Muscle layer of colon (tissue), 2 donors: ENCODE measurements at regions not wholly inside any gene's neighbourhood (a gene's known extent, or its start where the extent isn't known, plus 50 kb on each side); places are given as distances from the start of the nearest gene placed in this dataset.
A peak's percentile ranks its signal among the peaks of the same experiment; 100 is the strongest.

Source experiments
- H3K27ac ChIP-seq: one replicate; pipeline ENCODE4 v1.7.0; 2013; ENCODE audit warnings: low read depth, mild to moderate bottlenecking, low read length, moderate library complexity
- H3K27me3 ChIP-seq, 2 donors: one replicate each; pipeline ENCODE4 v1.7.0; 2013; ENCODE audit warnings: low read length in 2 of 2, mild to moderate bottlenecking in 2 of 2; ENCODE audit not compliant: insufficient read depth in 2 of 2, control insufficient read depth in 1 of 2
- H3K36me3 ChIP-seq: one replicate; pipeline ENCODE4 v1.7.0; 2013; ENCODE audit warnings: mild to moderate bottlenecking, low read length; ENCODE audit not compliant: insufficient read depth
- H3K4me1 ChIP-seq: one replicate; pipeline ENCODE4 v1.7.0; 2013; ENCODE audit warnings: mild to moderate bottlenecking, low read length; ENCODE audit not compliant: insufficient read depth
- H3K4me3 ChIP-seq, 2 donors: one replicate each; pipeline ENCODE4 v1.7.0; 2013; ENCODE audit warnings: low read length in 2 of 2, low read depth in 1 of 2, mild to moderate bottlenecking in 1 of 2, moderate library complexity in 1 of 2
- H3K9ac ChIP-seq: one replicate; pipeline ENCODE4 v1.7.0; 2013; ENCODE audit warnings: low read length
- H3K9me3 ChIP-seq: one replicate; pipeline ENCODE4 v1.7.0; 2013; ENCODE audit warnings: mild to moderate bottlenecking, low read length
- donor health status: abdominal sarcoma.
- donor health status: Adenocarcinoma of cecum.

- H3K27ac ChIP-seq: no peak overlapping the region
- no peak overlapping the region for H3K9ac ChIP-seq
- H3K27me3 ChIP-seq: no peaks in the 10 kb centered on the region
- H3K9me3 ChIP-seq: no peaks in the 10 kb centered on the region
- H3K36me3 ChIP-seq: no peaks in the 10 kb centered on the region
- H3K4me1 ChIP-seq: no peaks in the 10 kb centered on the region
- no peak overlapping the region for H3K4me3 ChIP-seq
Observed at GRCh38 chr16:72362476-72362875, 190.5 kb upstream of the PMFBP1 start.

DNA sequence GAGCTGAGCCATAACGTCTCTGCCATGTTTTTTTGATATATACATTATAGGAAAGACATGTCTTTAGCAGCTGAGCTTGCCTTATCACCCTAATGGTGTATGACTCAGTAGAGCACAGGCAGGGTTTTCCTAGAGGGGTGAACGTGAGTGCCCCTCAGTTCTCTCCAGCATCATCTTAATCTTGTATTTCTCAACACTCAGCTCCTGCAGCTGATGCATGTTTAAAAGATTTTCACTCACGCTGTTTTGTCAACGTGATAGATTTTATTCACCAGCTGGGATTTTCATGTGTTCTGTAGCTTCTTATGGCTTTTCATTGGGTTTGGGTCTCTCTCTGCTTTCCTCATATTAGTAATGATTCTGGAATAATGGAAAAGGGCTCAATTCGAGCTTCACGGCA, 186.0 kb upstream of the PMFBP1 start:
- Histone ChIP-seq H3K9ac (no peak overlapping the region), H3K27ac (no peak overlapping the region), H3K9me3 (no peaks in the 10 kb centered on the region), H3K4me3 (no peak overlapping the region), H3K27me3 (no peaks in the 10 kb centered on the region), H3K36me3 (no peaks in the 10 kb centered on the region), H3K4me1 (no peaks in the 10 kb centered on the region)

DNA sequence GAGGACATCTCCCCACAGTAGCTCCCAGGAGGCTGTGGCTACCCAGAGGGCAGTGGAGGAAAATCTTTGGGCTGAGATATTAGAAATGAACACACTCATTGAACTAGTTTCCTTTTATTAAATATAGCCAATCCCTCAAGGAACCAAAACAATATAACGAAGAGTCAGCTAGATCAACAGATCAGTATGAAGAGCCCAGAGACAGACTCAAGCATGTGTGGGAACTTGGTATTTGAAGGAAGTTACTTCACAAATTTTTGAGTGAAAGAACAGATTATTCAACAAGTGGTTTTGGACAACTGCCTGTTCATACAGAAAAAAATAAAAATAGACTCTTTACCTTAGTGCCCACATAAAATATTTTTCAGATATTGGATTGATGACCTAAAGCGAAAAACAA, 183.6 kb upstream of the PMFBP1 start:
- H3K9ac ChIP-seq: no peak overlapping the region
- no peak overlapping the region for H3K4me3 ChIP-seq
- no peaks in the 10 kb centered on the region for H3K9me3 ChIP-seq
- H3K27ac ChIP-seq: no peak overlapping the region
- H3K36me3 ChIP-seq: no peaks in the 10 kb centered on the region
- no peaks in the 10 kb centered on the region for H3K4me1 ChIP-seq
- H3K27me3 ChIP-seq: no peaks in the 10 kb centered on the region

DNA sequence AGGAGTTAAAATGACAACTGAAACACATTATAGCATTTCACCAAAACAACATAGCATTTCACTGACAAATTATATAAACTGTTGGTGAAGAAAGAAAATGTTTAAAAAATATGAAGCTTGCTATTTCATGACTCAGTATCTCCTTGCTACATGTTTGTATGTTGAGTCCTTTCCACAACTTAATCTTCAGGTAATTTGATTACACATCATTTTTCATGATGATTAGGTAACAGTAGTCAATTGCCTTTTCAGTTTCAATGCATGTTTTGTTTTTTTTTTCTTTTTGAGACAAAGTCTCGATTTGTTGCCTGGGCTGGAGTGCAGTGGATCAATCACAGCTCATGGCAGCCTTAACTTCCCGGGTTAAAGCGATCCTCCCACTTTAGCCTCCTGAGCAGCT, 177.8 kb upstream of the PMFBP1 start:
- H3K4me3 ChIP-seq: no peak overlapping the region
- no peaks in the 10 kb centered on the region for H3K27me3 ChIP-seq
- no peaks in the 10 kb centered on the region for H3K9me3 ChIP-seq
- H3K4me1 ChIP-seq: no peaks in the 10 kb centered on the region
- no peaks in the 10 kb centered on the region for H3K36me3 ChIP-seq
- H3K27ac ChIP-seq: no peak overlapping the region
- no peak overlapping the region for H3K9ac ChIP-seq

DNA sequence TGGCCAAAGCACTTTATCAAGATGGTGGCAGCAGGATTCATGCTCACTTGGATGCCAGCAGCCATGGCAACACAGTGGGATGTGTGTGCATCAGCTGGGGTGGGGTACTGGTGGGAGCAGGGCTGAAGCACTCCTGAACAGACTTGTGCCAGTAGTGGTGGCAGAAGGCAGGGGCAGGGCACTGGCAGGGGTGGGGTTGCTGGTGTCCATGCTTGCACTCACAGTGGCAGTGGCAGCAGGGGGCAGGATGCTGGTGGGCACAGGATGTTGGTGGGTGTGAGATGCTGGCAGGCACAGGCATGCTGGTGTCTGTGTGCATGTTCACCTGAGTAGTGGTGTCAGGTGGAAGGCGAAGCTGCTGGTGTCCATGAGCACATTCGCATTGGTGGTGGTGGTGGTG, 161.0 kb upstream of the PMFBP1 start:
- Histone ChIP-seq H3K4me1 (no peaks in the 10 kb centered on the region), H3K9me3 (no peaks in the 10 kb centered on the region), H3K27ac (no peak overlapping the region), H3K27me3 (no peaks in the 10 kb centered on the region), H3K9ac (no peak overlapping the region), H3K4me3 (no peak overlapping the region), H3K36me3 (no peaks in the 10 kb centered on the region)

- no peak overlapping the region for H3K9ac ChIP-seq
- no peaks in the 10 kb centered on the region for H3K9me3 ChIP-seq
- H3K4me3 ChIP-seq: no peak overlapping the region
- H3K27ac ChIP-seq: no peak overlapping the region
- H3K36me3 ChIP-seq: no peaks in the 10 kb centered on the region
- no peaks in the 10 kb centered on the region for H3K27me3 ChIP-seq
- H3K4me1 ChIP-seq: no peaks in the 10 kb centered on the region
Observed at GRCh38 chr16:72324578-72324977, 152.6 kb upstream of the PMFBP1 start.

DNA sequence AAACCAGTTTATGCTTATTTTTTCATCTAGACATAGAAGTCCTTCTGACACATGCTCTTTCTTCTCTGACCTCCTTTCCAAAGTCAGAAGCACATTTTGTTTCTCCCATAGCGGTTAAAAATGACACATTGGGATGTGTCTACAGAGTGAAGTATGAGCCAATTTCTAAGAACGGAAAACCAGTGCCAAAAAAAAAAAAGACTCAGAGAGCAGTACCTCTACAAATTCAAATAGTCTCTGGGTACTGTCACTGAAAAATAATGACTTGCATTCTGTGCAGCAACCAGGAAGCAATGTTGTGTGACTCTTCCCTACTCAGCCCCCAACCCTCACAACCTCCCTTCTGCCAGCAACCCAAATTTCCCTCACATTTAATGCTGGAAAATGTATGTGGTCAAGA, 145.5 kb upstream of the PMFBP1 start:
- H3K9ac ChIP-seq: no peak overlapping the region
- peak overlapping the region; percentile 21 for H3K27ac ChIP-seq
- H3K27me3 ChIP-seq: no peaks in the 10 kb centered on the region
- no peaks in the 10 kb centered on the region for H3K9me3 ChIP-seq
- no peaks in the 10 kb centered on the region for H3K36me3 ChIP-seq
- no peak overlapping the region for H3K4me3 ChIP-seq
- H3K4me1 ChIP-seq: no peaks in the 10 kb centered on the region

GRCh38 chr16:72313903-72314302, 141.9 kb upstream of the PMFBP1 start:
- H3K4me1 ChIP-seq: no peaks in the 10 kb centered on the region
- H3K9me3 ChIP-seq: no peaks in the 10 kb centered on the region
- no peak overlapping the region for H3K27ac ChIP-seq
- H3K4me3 ChIP-seq: no peak overlapping the region
- H3K36me3 ChIP-seq: no peaks in the 10 kb centered on the region
- H3K9ac ChIP-seq: no peak overlapping the region
- no peaks in the 10 kb centered on the region for H3K27me3 ChIP-seq

GRCh38 chr16:72312828-72313227, 140.9 kb upstream of the PMFBP1 start:
- no peaks in the 10 kb centered on the region for H3K36me3 ChIP-seq
- H3K27me3 ChIP-seq: no peaks in the 10 kb centered on the region
- H3K4me3 ChIP-seq: no peak overlapping the region
- no peak overlapping the region for H3K27ac ChIP-seq
- H3K9me3 ChIP-seq: no peaks in the 10 kb centered on the region
- H3K9ac ChIP-seq: no peak overlapping the region
- no peaks in the 10 kb centered on the region for H3K4me1 ChIP-seq

GRCh38 chr16:72311426-72311825, 139.5 kb upstream of the PMFBP1 start:
- no peak overlapping the region for H3K9ac ChIP-seq
- H3K27me3 ChIP-seq: no peaks in the 10 kb centered on the region
- no peaks in the 10 kb centered on the region for H3K9me3 ChIP-seq
- no peak overlapping the region for H3K27ac ChIP-seq
- no peaks in the 10 kb centered on the region for H3K4me1 ChIP-seq
- no peak overlapping the region for H3K4me3 ChIP-seq
- H3K36me3 ChIP-seq: no peaks in the 10 kb centered on the region

DNA sequence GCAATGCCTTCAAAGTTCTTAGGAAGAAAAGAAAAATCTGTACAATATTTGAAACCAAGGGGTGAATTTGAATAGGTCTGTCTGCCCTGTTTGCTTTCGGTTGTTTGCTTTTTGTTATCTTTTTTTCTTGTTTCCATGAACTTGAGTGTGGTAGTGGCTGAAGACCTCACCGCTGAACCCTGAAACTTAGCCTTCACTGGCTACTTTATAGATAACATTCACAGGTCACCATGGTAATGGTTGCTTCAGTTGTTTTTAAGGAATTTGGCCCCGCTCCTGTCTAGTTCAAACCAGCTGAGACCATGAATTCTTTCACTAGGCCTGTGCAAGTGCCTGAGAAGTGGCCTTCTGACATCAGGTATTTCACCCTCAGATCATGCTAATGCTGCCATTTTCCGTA, 137.0 kb upstream of the PMFBP1 start:
- Histone ChIP-seq H3K9me3 (no peaks in the 10 kb centered on the region), H3K27ac (no peak overlapping the region), H3K36me3 (no peaks in the 10 kb centered on the region), H3K4me3 (no peak overlapping the region), H3K4me1 (no peaks in the 10 kb centered on the region), H3K27me3 (no peaks in the 10 kb centered on the region), H3K9ac (no peak overlapping the region)

DNA sequence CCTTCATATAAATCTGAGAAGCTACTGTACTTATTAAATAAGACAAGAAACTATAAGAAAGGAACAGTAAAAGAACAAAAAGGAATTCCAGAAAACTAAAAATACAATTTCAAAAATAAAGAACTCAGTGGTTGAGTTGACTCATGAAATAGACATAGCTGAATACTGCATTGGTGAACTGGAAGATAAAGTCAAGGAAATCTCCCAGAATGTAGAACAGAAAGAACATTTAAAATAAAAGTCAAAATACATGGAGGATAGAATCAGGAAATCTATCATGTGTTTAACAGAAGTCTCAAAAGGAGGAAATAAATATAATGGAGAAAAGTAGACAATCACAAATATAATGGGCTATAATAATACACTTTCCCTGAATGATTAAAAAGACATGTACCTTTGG, 136.4 kb upstream of the PMFBP1 start:
- Histone ChIP-seq H3K4me1 (no peaks in the 10 kb centered on the region), H3K27ac (no peak overlapping the region)

More for the DNA sequence above, 136.4 kb upstream of the PMFBP1 start:
- no peaks in the 10 kb centered on the region for H3K36me3 ChIP-seq
- H3K27me3 ChIP-seq: no peaks in the 10 kb centered on the region
- H3K9ac ChIP-seq: no peak overlapping the region
- no peaks in the 10 kb centered on the region for H3K9me3 ChIP-seq
- no peak overlapping the region for H3K4me3 ChIP-seq
